ENCODE measurements at regions not wholly inside any gene's neighbourhood (a gene's known extent, or its start where the extent isn't known, plus 50 kb on each side); places are given as distances from the start of the nearest gene placed in this dataset.

GRCh38 chr18:55869556-55870501, 281.8 kb upstream of the TCF4 start:
- whole genome bisulfite sequencing, 2 donors, result 64 to 76% methylated on average over 7 of the region's 7 CpGs
- TF ChIP-seq CTCF (IDR thresholded peaks at IDR 0.05) (no peak), POLR2A (IDR thresholded peaks at IDR 0.05) (no peak)
- no peak overlapping the region for H3K27ac ChIP-seq
- no peaks in the 10 kb centered on the region for H3K36me3 ChIP-seq
- no peak for DNase-seq
- H3K27me3 ChIP-seq, result no peaks in the 10 kb centered on the region
- no peaks in the 10 kb centered on the region for H3K9me3 ChIP-seq
- no peak overlapping the region for H3K4me3 ChIP-seq (replicated peaks in 1 of 3)
- intact Hi-C loops (cut with DNase I), result no loop called here
- no peaks in the 10 kb centered on the region for H3K4me1 ChIP-seq

- H3K4me1 ChIP-seq, result no peaks in the 10 kb centered on the region
- intact Hi-C loops (cut with DNase I), result no loop called here
- no peak overlapping the region for H3K27ac ChIP-seq
- TF ChIP-seq POLR2A (IDR thresholded peaks at IDR 0.05), result no peak
- no peak for TF ChIP-seq CTCF (IDR thresholded peaks at IDR 0.05)
- no peaks in the 10 kb centered on the region for H3K27me3 ChIP-seq
- WGBS, 2 donors, result 96 to 97% methylated on average over 1 of the region's 1 CpG
- no peaks in the 10 kb centered on the region for H3K9me3 ChIP-seq
- H3K36me3 ChIP-seq, result no peaks in the 10 kb centered on the region
- H3K4me3 ChIP-seq (replicated peaks in 1 of 3), result no peak overlapping the region
- no peak for DNase-seq
Observed at GRCh38 chr18:55868909-55869308, 280.9 kb upstream of the TCF4 start.

GRCh38 chr18:55866886-55867285, 278.9 kb upstream of the TCF4 start:
- H3K27me3 ChIP-seq, result no peaks in the 10 kb centered on the region
- intact Hi-C loops (cut with DNase I), result no loop called here
- no peaks in the 10 kb centered on the region for H3K4me1 ChIP-seq
- DNase-seq, result no peak
- H3K9me3 ChIP-seq, result no peaks in the 10 kb centered on the region
- WGBS, 2 donors, result 83 to 90% methylated on average over 7 of the region's 7 CpGs
- H3K4me3 ChIP-seq (replicated peaks in 1 of 3), result no peak overlapping the region
- TF ChIP-seq CTCF (IDR thresholded peaks at IDR 0.05), result no peak
- no peak for TF ChIP-seq POLR2A (IDR thresholded peaks at IDR 0.05)
- no peaks in the 10 kb centered on the region for H3K36me3 ChIP-seq
- H3K27ac ChIP-seq, result no peak overlapping the region

GRCh38 chr18:55866006-55866405, 278.0 kb upstream of the TCF4 start:
- Histone ChIP-seq H3K4me3 (replicated peaks in 1 of 3) (no peak overlapping the region), H3K9me3 (no peaks in the 10 kb centered on the region), H3K27ac (no peak overlapping the region), H3K27me3 (no peaks in the 10 kb centered on the region), H3K4me1 (no peaks in the 10 kb centered on the region), H3K36me3 (no peaks in the 10 kb centered on the region)
- no peak for DNase-seq
- intact Hi-C loops (cut with DNase I), result no loop called here
- TF ChIP-seq CTCF (IDR thresholded peaks at IDR 0.05), result no peak
- TF ChIP-seq POLR2A (IDR thresholded peaks at IDR 0.05), result no peak
- WGBS, 2 donors, result 74 to 75% methylated on average over 7 of the region's 7 CpGs

- H3K27ac ChIP-seq, result no peak overlapping the region
- no peaks in the 10 kb centered on the region for H3K9me3 ChIP-seq
- no peak for TF ChIP-seq CTCF (IDR thresholded peaks at IDR 0.05)
- TF ChIP-seq POLR2A (IDR thresholded peaks at IDR 0.05), result no peak
- H3K4me1 ChIP-seq, result no peaks in the 10 kb centered on the region
- H3K27me3 ChIP-seq, result no peaks in the 10 kb centered on the region
- WGBS, 2 donors, result 0 to 45% methylated on average over 1 of the region's 1 CpG
- DNase-seq, result no peak
- H3K4me3 ChIP-seq (replicated peaks in 1 of 3), result no peak overlapping the region
- H3K36me3 ChIP-seq, result no peaks in the 10 kb centered on the region
- intact Hi-C loops (cut with DNase I), result no loop called here
Observed at GRCh38 chr18:55864281-55864680, 276.3 kb upstream of the TCF4 start.
